ENCODE measurements at regions not wholly inside any gene's neighbourhood (a gene's known extent, or its start where the extent isn't known, plus 50 kb on each side); places are given as distances from the start of the nearest gene placed in this dataset.

- DNase-seq = no peak
Measured at GRCh38 chr1:79422726-79423125, 416.2 kb upstream of the ADGRL4 start.

- no peak for DNase-seq
Measured at GRCh38 chr1:79398501-79398900, 392.0 kb upstream of the ADGRL4 start.

- DNase-seq = no peak
Measured at GRCh38 chr1:79396901-79397300, 390.4 kb upstream of the ADGRL4 start.

- DNase-seq = no peak
Measured at GRCh38 chr1:79388694-79389361, 382.3 kb upstream of the ADGRL4 start.

GRCh38 chr1:79386730-79387129, 380.2 kb upstream of the ADGRL4 start:
- DNase-seq = no peak

GRCh38 chr1:79380078-79380477, 373.5 kb upstream of the ADGRL4 start:
- DNase-seq = no peak

GRCh38 chr1:79376106-79376505, 369.6 kb upstream of the ADGRL4 start:
- no peak for DNase-seq

GRCh38 chr1:79375352-79375751, 368.8 kb upstream of the ADGRL4 start:
- DNase-seq = no peak

- no peak for DNase-seq
Measured at GRCh38 chr1:79374397-79374796, 367.9 kb upstream of the ADGRL4 start.

GRCh38 chr1:79373481-79374125, 367.1 kb upstream of the ADGRL4 start:
- no peak for DNase-seq

GRCh38 chr1:79371802-79372201, 365.3 kb upstream of the ADGRL4 start:
- DNase-seq = no peak

GRCh38 chr1:79369091-79369490, 362.6 kb upstream of the ADGRL4 start:
- no peak for DNase-seq

- DNase-seq = no peak
Measured at GRCh38 chr1:79364896-79365295, 358.4 kb upstream of the ADGRL4 start.

GRCh38 chr1:79363430-79363829, 356.9 kb upstream of the ADGRL4 start:
- no peak for DNase-seq

- no peak for DNase-seq
Measured at GRCh38 chr1:79362470-79362869, 355.9 kb upstream of the ADGRL4 start.

- DNase-seq = no peak
Measured at GRCh38 chr1:79355090-79355489, 348.6 kb upstream of the ADGRL4 start.

GRCh38 chr1:79353224-79353623, 346.7 kb upstream of the ADGRL4 start:
- no peak for DNase-seq

GRCh38 chr1:79326875-79327274, 320.3 kb upstream of the ADGRL4 start:
- no peak for DNase-seq

GRCh38 chr1:79325705-79326104, 319.2 kb upstream of the ADGRL4 start:
- no peak for DNase-seq

GRCh38 chr1:79325126-79325525, 318.6 kb upstream of the ADGRL4 start:
- DNase-seq = no peak

GRCh38 chr1:79323239-79324025, 316.9 kb upstream of the ADGRL4 start:
- DNase-seq = no peak

- DNase-seq = no peak
Measured at GRCh38 chr1:79322511-79323027, 316.0 kb upstream of the ADGRL4 start.

- no peak for DNase-seq
Measured at GRCh38 chr1:79312438-79312837, 305.9 kb upstream of the ADGRL4 start.

GRCh38 chr1:79310609-79311008, 304.1 kb upstream of the ADGRL4 start:
- DNase-seq = no peak
